OCI-LY7 (cell line): ENCODE measurements at regions not wholly inside any gene's neighbourhood (a gene's known extent, or its start where the extent isn't known, plus 50 kb on each side); places are given as distances from the start of the nearest gene placed in this dataset.

ENCODE experiments used
- BruUV-seq: library from RNA; stranded (reverse); fragments of 400-500 nt; replicated peaks from 2 replicates; lab custom pipeline; 2021; lab: Mats Ljungman, UMichigan
- CTCF ChIA-PET: fragments of 300-600 bp; sonication (Branson Sonifier 250); formaldehyde crosslinking; loops from one replicate; lab custom pipeline; 2022; ENCODE audit warnings: antibody characterized with exemption; ENCODE audit not compliant: unreplicated experiment; lab: Charles Lee
- POLR2A ChIA-PET: fragments of 300-600 bp; sonication (Branson Sonifier 250); formaldehyde crosslinking; loops from one replicate; lab custom pipeline; 2022; ENCODE audit warnings: antibody characterized with exemption; lab: Charles Lee
- DNase-seq: peaks from one replicate; pipeline ENCODE4 v3.0.0-alpha.2; 2015; ENCODE audit warnings: low spot score
- H2AFZ ChIP-seq: fragments of 200-600 bp; sonication (generic), shearing (Covaris generic); 2 replicates; pipeline ENCODE4 v1.6.1; 2014; ENCODE audit warnings: mild to moderate bottlenecking, antibody characterized with exemption, low read length, moderate library complexity
- H3K27ac ChIP-seq: fragments of 200-600 bp; sonication (generic); 2 replicates; pipeline ENCODE4 v1.5.1; 2014; ENCODE audit warnings: mixed run types, low read depth, mild to moderate bottlenecking, moderate library complexity, low read length, inconsistent platforms; ENCODE audit not compliant: poor library complexity, severe bottlenecking
- H3K36me3 ChIP-seq: fragments of 200-600 bp; sonication (generic); 2 replicates; pipeline ENCODE4 v1.6.1; 2014; ENCODE audit warnings: mild to moderate bottlenecking, antibody characterized with exemption, low read length, moderate library complexity, mixed read lengths; ENCODE audit not compliant: insufficient read depth
- H3K4me1 ChIP-seq: fragments of 200-600 bp; sonication (generic); 2 replicates; pipeline ENCODE4 v1.5.1; 2014; ENCODE audit warnings: mild to moderate bottlenecking, low read length; ENCODE audit not compliant: insufficient read depth, poor library complexity, severe bottlenecking
- H3K4me2 ChIP-seq: fragments of 200-600 bp; sonication (generic); 2 replicates; pipeline ENCODE4 v1.6.1; 2014; ENCODE audit warnings: mild to moderate bottlenecking, low read length
- H3K4me3 ChIP-seq: fragments of 200-600 bp; sonication (generic); 2 replicates; pipeline ENCODE4 v1.5.1; 2014; ENCODE audit warnings: mild to moderate bottlenecking, low read depth, low read length; ENCODE audit not compliant: poor library complexity, severe bottlenecking
- H3K79me2 ChIP-seq: fragments of 200-600 bp; sonication (generic); 2 replicates; pipeline ENCODE4 v1.6.1; 2016; ENCODE audit warnings: low read depth, mild to moderate bottlenecking, low read length, moderate library complexity, mixed read lengths; ENCODE audit not compliant: insufficient read depth
- H3K9me2 ChIP-seq: fragments of 200-600 bp; sonication (generic); 2 replicates; pipeline ENCODE4 v1.6.1; 2016; ENCODE audit warnings: mild to moderate bottlenecking, low read length, mixed read lengths; ENCODE audit not compliant: insufficient read depth
- H3K9me3 ChIP-seq: fragments of 200-600 bp; sonication (generic); 2 replicates; pipeline ENCODE4 v1.6.1; 2014; ENCODE audit warnings: mild to moderate bottlenecking, mixed run types, low read length, mixed read lengths
- H4K20me1 ChIP-seq: fragments of 200-600 bp; sonication (generic); 2 replicates; pipeline ENCODE4 v1.6.1; 2014; ENCODE audit warnings: mild to moderate bottlenecking, antibody characterized with exemption, low read length, moderate library complexity, mixed read lengths; ENCODE audit not compliant: insufficient read depth
- CTCF ChIP-seq: fragments of 200-600 bp; sonication (generic); conservative IDR thresholded peaks from 2 replicates; pipeline ENCODE4 v1.5.1; 2014; ENCODE audit warnings: mild to moderate bottlenecking, antibody characterized with exemption, low read length, moderate library complexity, mixed read lengths
- EZH2phosphoT487 ChIP-seq: fragments of 200-600 bp; sonication (generic); IDR thresholded peaks from 2 replicates; pipeline ENCODE4 v1.6.1; 2018; ENCODE audit warnings: low read depth, borderline replicate concordance, mild to moderate bottlenecking, mixed run types, antibody characterized with exemption, low read length, moderate library complexity, mixed read lengths
- intact Hi-C: fragments of 100-400 bp; cut with micrococcal nuclease; formaldehyde crosslinking; loops from one replicate; pipeline ENCODE4 v1.10.0; 2022; ENCODE audit not compliant: unreplicated experiment

GRCh38 chr13:44680746-44681355 is 104.7 kb upstream of the TSC22D1 start:
- Histone ChIP-seq H3K27ac (no peak overlapping the region), H3K9me3 (no peaks in the 10 kb centered on the region), H2AFZ (no peak overlapping the region), H3K9me2 (no peaks in the 10 kb centered on the region), H4K20me1 (no peaks in the 10 kb centered on the region), H3K79me2 (no peaks in the 10 kb centered on the region), H3K4me1 (no peaks in the 10 kb centered on the region), H3K4me2 (no peak overlapping the region), H3K36me3 (no peaks in the 10 kb centered on the region), H3K4me3 (no peak overlapping the region)
- intact Hi-C loops = no loop called here
- no TSS peak for BruUV-seq
- CTCF ChIA-PET = no interaction called here
- TF ChIP-seq EZH2phosphoT487 = no peak
- no peak for DNase-seq
- POLR2A ChIA-PET = no interaction called here

- H3K4me3 ChIP-seq = no peak overlapping the region
- H3K4me1 ChIP-seq = no peaks in the 10 kb centered on the region
- no peaks in the 10 kb centered on the region for H4K20me1 ChIP-seq
- H3K79me2 ChIP-seq = no peaks in the 10 kb centered on the region
- H3K9me2 ChIP-seq = no peaks in the 10 kb centered on the region
- H3K9me3 ChIP-seq = no peaks in the 10 kb centered on the region
- CTCF ChIA-PET = no interaction called here
- POLR2A ChIA-PET = no interaction called here
- H2AFZ ChIP-seq = no peak overlapping the region
- DNase-seq = no peak
- H3K4me2 ChIP-seq = no peak overlapping the region
- intact Hi-C loops = no loop called here
- no peak for TF ChIP-seq CTCF
- no peak for TF ChIP-seq EZH2phosphoT487
- H3K36me3 ChIP-seq = no peaks in the 10 kb centered on the region
- H3K27ac ChIP-seq = no peak overlapping the region
- no TSS peak for BruUV-seq
Observed at GRCh38 chr13:44679597-44679996, 103.5 kb upstream of the TSC22D1 start.

- no peak for TF ChIP-seq EZH2phosphoT487
- no peak for TF ChIP-seq CTCF
- intact Hi-C loops = no loop called here
Observed at GRCh38 chr13:44678197-44678596, 102.1 kb upstream of the TSC22D1 start.

More at GRCh38 chr13:44678197-44678596, 102.1 kb upstream of the TSC22D1 start:
- DNase-seq = no peak
- CTCF ChIA-PET = no interaction called here
- H3K4me2 ChIP-seq = no peak overlapping the region
- H3K4me3 ChIP-seq = no peak overlapping the region
- no peaks in the 10 kb centered on the region for H3K4me1 ChIP-seq
- H3K27ac ChIP-seq = no peak overlapping the region
- no peaks in the 10 kb centered on the region for H3K79me2 ChIP-seq
- H3K36me3 ChIP-seq = no peaks in the 10 kb centered on the region
- BruUV-seq = no TSS peak
- no peaks in the 10 kb centered on the region for H4K20me1 ChIP-seq
- H3K9me3 ChIP-seq = no peaks in the 10 kb centered on the region
- POLR2A ChIA-PET = no interaction called here
- H2AFZ ChIP-seq = no peak overlapping the region
- no peaks in the 10 kb centered on the region for H3K9me2 ChIP-seq
